Astrocyte (in vitro differentiated cells and primary cell): ENCODE measurements at regions not wholly inside any gene's neighbourhood (a gene's known extent, or its start where the extent isn't known, plus 50 kb on each side); places are given as distances from the start of the nearest gene placed in this dataset.
A peak's percentile ranks its signal among the peaks of the same experiment; 100 is the strongest.

Experiments used
- DNase-seq: peaks from one replicate; pipeline ENCODE4 v3.0.0-alpha.2; 2010; ENCODE audit warnings: low read depth
- FAIRE-seq: peaks from 2 replicates; lab custom pipeline; 2011; peaks lifted over from hg19 to GRCh38; lab: Jason Lieb, UNC
- H2AFZ ChIP-seq: 2 replicates; pipeline ENCODE4 v1.6.0; 2012; ENCODE audit warnings: low read depth, low read length, inconsistent platforms
- H3K27ac ChIP-seq: 2 replicates; pipeline ENCODE4 v1.5.1; 2011; ENCODE audit warnings: low read depth, low read length, inconsistent platforms
- H3K27me3 ChIP-seq: 2 replicates; pipeline ENCODE4 v1.6.0; 2011; ENCODE audit warnings: low read length, inconsistent platforms; ENCODE audit not compliant: insufficient read depth
- H3K36me3 ChIP-seq: 2 replicates; pipeline ENCODE4 v1.5.1; 2011; ENCODE audit warnings: low read length, inconsistent platforms; ENCODE audit not compliant: insufficient read depth
- H3K4me1 ChIP-seq: 2 replicates; pipeline ENCODE4 v1.5.1; 2011; ENCODE audit warnings: low read length, inconsistent platforms; ENCODE audit not compliant: insufficient read depth
- H3K4me2 ChIP-seq: 2 replicates; pipeline ENCODE4 v1.6.0; 2012; ENCODE audit warnings: low read length, inconsistent platforms
- H3K4me3 ChIP-seq: 2 replicates; pipeline ENCODE4 v1.5.1; 2011; ENCODE audit warnings: low read depth, mild to moderate bottlenecking, low read length, inconsistent platforms; ENCODE audit not compliant: insufficient read depth
- H3K79me2 ChIP-seq: 2 replicates; pipeline ENCODE4 v1.6.0; 2012; ENCODE audit warnings: mild to moderate bottlenecking, low read length, inconsistent platforms; ENCODE audit not compliant: insufficient read depth
- H3K9ac ChIP-seq: 2 replicates; pipeline ENCODE4 v1.6.0; 2012; ENCODE audit warnings: mild to moderate bottlenecking, low read length, inconsistent platforms
- H3K9me3 ChIP-seq: 2 replicates; pipeline ENCODE4 v1.5.1; 2012; ENCODE audit warnings: low read depth, mild to moderate bottlenecking, low read length, inconsistent platforms; ENCODE audit not compliant: insufficient read depth
- H4K20me1 ChIP-seq: 2 replicates; pipeline ENCODE4 v1.6.0; 2012; ENCODE audit warnings: low read length, inconsistent platforms; ENCODE audit not compliant: insufficient read depth
- H3K27ac Mint-ChIP-seq: one replicate; pipeline ENCODE4 v1.8.0; 2021; ENCODE audit warnings: mild to moderate bottlenecking, mixed read lengths; ENCODE audit not compliant: unreplicated experiment
- H3K27me3 Mint-ChIP-seq: one replicate; pipeline ENCODE4 v1.8.0; 2021; ENCODE audit warnings: low read depth, mixed read lengths; ENCODE audit not compliant: unreplicated experiment
- H3K36me3 Mint-ChIP-seq: one replicate; pipeline ENCODE4 v1.8.0; 2021; ENCODE audit warnings: low read depth, mixed read lengths; ENCODE audit not compliant: unreplicated experiment
- H3K4me1 Mint-ChIP-seq: one replicate; pipeline ENCODE4 v1.8.0; 2021; ENCODE audit warnings: low read depth, mixed read lengths; ENCODE audit not compliant: unreplicated experiment
- H3K4me3 Mint-ChIP-seq: one replicate; pipeline ENCODE4 v1.8.0; 2021; ENCODE audit warnings: mild to moderate bottlenecking, moderate library complexity, mixed read lengths; ENCODE audit not compliant: unreplicated experiment
- H3K9me3 Mint-ChIP-seq: one replicate; pipeline ENCODE4 v1.8.0; 2021; ENCODE audit warnings: mild to moderate bottlenecking, mixed read lengths; ENCODE audit not compliant: unreplicated experiment
- CTCF ChIP-seq: IDR thresholded peaks from 2 replicates; pipeline ENCODE4 v1.5.1; 2011; ENCODE audit warnings: low read depth, mild to moderate bottlenecking, inconsistent platforms, low read length, moderate library complexity; ENCODE audit not compliant: insufficient read depth
- EZH2 ChIP-seq: IDR thresholded peaks from 2 replicates; pipeline ENCODE4 v1.6.1; 2012; ENCODE audit warnings: mild to moderate bottlenecking, low read length, inconsistent platforms; ENCODE audit not compliant: insufficient read depth

- peaks cover 5% of the 10 kb centered on the region for H3K9me3 Mint-ChIP-seq
- no peaks in the 10 kb centered on the region for H3K27me3 ChIP-seq
- no peak overlapping the region for H3K4me3 Mint-ChIP-seq
- H3K4me3 ChIP-seq = no peak overlapping the region
- no peaks in the 10 kb centered on the region for H3K36me3 Mint-ChIP-seq
- H4K20me1 ChIP-seq = no peaks in the 10 kb centered on the region
- no peak overlapping the region for H3K27ac Mint-ChIP-seq
- no peak for TF ChIP-seq EZH2
- no peak for TF ChIP-seq CTCF
- no peak overlapping the region for H2AFZ ChIP-seq
- no peaks in the 10 kb centered on the region for H3K4me1 ChIP-seq
- no peak overlapping the region for H3K4me2 ChIP-seq
- no peak overlapping the region for H3K9ac ChIP-seq
- no peaks in the 10 kb centered on the region for H3K36me3 ChIP-seq
- no peaks in the 10 kb centered on the region for H3K27me3 Mint-ChIP-seq
- DNase-seq (no peak), FAIRE-seq (no peak)
- H3K79me2 ChIP-seq = no peaks in the 10 kb centered on the region
- no peak overlapping the region for H3K27ac ChIP-seq
- H3K9me3 ChIP-seq = no peaks in the 10 kb centered on the region
- H3K4me1 Mint-ChIP-seq = peaks cover 7% of the 10 kb centered on the region
Measured at GRCh38 chr16:64531401-64531800, 590.5 kb downstream of the CDH11 start.

GRCh38 chr16:64522548-64522947 is 599.3 kb downstream of the CDH11 start:
- no peaks in the 10 kb centered on the region for H3K4me1 ChIP-seq
- H3K9me3 ChIP-seq = no peaks in the 10 kb centered on the region
- H3K27me3 Mint-ChIP-seq = no peaks in the 10 kb centered on the region
- DNase-seq (no peak), FAIRE-seq (no peak)
- H3K9me3 Mint-ChIP-seq = no peaks in the 10 kb centered on the region
- H3K36me3 Mint-ChIP-seq = no peaks in the 10 kb centered on the region
- no peak overlapping the region for H2AFZ ChIP-seq
- H3K4me2 ChIP-seq = no peak overlapping the region
- no peaks in the 10 kb centered on the region for H4K20me1 ChIP-seq
- H3K4me1 Mint-ChIP-seq = no peaks in the 10 kb centered on the region
- H3K36me3 ChIP-seq = no peaks in the 10 kb centered on the region
- no peak for TF ChIP-seq CTCF
- no peak overlapping the region for H3K9ac ChIP-seq
- no peak overlapping the region for H3K4me3 ChIP-seq
- H3K27ac Mint-ChIP-seq = no peak overlapping the region
- no peak overlapping the region for H3K27ac ChIP-seq
- no peaks in the 10 kb centered on the region for H3K27me3 ChIP-seq
- no peak overlapping the region for H3K4me3 Mint-ChIP-seq
- no peaks in the 10 kb centered on the region for H3K79me2 ChIP-seq

GRCh38 chr16:64513871-64514270 is 608.0 kb downstream of the CDH11 start:
- H3K27me3 Mint-ChIP-seq = no peaks in the 10 kb centered on the region
- H3K4me1 Mint-ChIP-seq = no peaks in the 10 kb centered on the region
- DNase-seq = no peak
- H3K79me2 ChIP-seq = no peaks in the 10 kb centered on the region
- no peak overlapping the region for H3K27ac Mint-ChIP-seq
- no peaks in the 10 kb centered on the region for H3K9me3 ChIP-seq
- TF ChIP-seq EZH2 (no peak), CTCF (no peak)
- no peaks in the 10 kb centered on the region for H3K36me3 Mint-ChIP-seq
- H2AFZ ChIP-seq = no peak overlapping the region
- H3K36me3 ChIP-seq = no peaks in the 10 kb centered on the region
- H3K4me3 ChIP-seq = no peak overlapping the region
- peak; percentile 56 for FAIRE-seq
- H3K9me3 Mint-ChIP-seq = no peaks in the 10 kb centered on the region
- H4K20me1 ChIP-seq = no peaks in the 10 kb centered on the region
- H3K9ac ChIP-seq = no peak overlapping the region
- no peak overlapping the region for H3K4me2 ChIP-seq
- no peak overlapping the region for H3K4me3 Mint-ChIP-seq
- H3K4me1 ChIP-seq = no peaks in the 10 kb centered on the region
- H3K27me3 ChIP-seq = no peaks in the 10 kb centered on the region
- H3K27ac ChIP-seq = no peak overlapping the region
